ENCODE measurements at regions not wholly inside any gene's neighbourhood (a gene's known extent, or its start where the extent isn't known, plus 50 kb on each side); places are given as distances from the start of the nearest gene placed in this dataset.

DNA sequence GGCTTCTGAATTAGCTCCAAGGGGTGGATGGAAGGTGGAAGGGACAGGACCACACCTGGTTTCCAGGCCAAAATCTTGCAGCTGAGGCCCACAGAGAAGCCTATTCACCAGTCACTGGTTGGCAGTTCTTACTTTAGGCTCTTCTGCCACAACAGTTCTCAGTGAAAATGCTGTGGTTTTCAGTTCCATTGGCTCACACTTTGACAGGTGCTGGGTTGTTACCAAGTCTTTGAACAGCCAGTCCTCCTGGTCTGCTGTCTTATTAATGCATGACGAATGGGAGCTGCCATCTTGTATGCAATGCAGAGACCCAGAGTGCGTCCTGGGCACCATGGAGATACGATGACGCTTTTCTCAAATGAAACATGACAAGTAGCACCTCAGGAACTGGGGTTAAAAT lies 232.0 kb upstream of the ZBED5 start:
- H3K27ac ChIP-seq = no peak overlapping the region
- no peak for TF ChIP-seq ZFX (IDR thresholded peaks at IDR 0.05)
- TF ChIP-seq, protein P1, sequence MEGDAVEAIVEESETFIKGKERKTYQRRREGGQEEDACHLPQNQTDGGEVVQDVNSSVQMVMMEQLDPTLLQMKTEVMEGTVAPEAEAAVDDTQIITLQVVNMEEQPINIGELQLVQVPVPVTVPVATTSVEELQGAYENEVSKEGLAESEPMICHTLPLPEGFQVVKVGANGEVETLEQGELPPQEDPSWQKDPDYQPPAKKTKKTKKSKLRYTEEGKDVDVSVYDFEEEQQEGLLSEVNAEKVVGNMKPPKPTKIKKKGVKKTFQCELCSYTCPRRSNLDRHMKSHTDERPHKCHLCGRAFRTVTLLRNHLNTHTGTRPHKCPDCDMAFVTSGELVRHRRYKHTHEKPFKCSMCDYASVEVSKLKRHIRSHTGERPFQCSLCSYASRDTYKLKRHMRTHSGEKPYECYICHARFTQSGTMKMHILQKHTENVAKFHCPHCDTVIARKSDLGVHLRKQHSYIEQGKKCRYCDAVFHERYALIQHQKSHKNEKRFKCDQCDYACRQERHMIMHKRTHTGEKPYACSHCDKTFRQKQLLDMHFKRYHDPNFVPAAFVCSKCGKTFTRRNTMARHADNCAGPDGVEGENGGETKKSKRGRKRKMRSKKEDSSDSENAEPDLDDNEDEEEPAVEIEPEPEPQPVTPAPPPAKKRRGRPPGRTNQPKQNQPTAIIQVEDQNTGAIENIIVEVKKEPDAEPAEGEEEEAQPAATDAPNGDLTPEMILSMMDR (conservative IDR thresholded peaks at IDR 0.05) = no peak

DNA sequence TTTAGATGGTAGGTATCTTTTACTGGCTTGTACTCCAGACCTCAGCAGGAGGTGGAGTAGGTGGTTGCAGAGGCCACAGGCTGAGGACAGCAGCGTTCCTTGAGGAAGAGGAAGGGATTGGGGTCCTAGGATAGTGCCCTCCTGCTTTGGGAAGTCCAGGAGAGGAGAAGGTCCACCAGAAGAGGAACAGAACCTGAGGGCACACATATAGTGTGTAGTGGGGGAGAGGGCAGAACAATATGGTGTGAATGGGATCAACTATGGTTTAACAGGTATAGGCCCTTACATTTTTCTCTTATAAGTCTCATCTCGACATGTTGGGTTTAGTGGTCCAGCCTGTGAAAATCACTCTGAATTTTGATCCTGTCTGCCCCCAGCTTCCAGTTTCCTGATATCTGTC lies 229.1 kb upstream of the ZBED5 start:
- H3K27ac ChIP-seq = no peak overlapping the region
- TF ChIP-seq, protein P1 (conservative IDR thresholded peaks at IDR 0.05) = no peak
- no peak for TF ChIP-seq ZFX (IDR thresholded peaks at IDR 0.05)

DNA sequence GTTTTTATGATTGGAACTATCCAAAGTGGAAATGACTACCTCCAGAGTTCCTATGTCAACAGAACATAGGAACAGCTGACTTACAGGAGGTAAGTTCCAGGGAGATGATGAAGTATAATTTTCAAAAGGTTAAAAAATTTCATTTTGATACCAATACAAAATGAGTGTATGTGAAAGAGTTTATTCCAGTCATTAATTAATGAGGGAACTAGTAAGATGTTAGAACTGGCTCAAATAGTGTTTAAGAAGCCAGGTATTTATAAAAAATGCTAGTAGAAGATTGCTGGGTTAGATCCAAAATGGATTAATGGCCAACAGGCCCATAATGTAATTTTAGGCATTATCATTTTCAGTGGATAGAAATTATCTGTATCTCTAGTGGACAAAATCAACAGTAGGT lies 227.7 kb upstream of the ZBED5 start:
- H3K27ac ChIP-seq = no peak overlapping the region
- no peak for TF ChIP-seq ZFX (IDR thresholded peaks at IDR 0.05)
- TF ChIP-seq, protein P1 (conservative IDR thresholded peaks at IDR 0.05) = no peak

DNA sequence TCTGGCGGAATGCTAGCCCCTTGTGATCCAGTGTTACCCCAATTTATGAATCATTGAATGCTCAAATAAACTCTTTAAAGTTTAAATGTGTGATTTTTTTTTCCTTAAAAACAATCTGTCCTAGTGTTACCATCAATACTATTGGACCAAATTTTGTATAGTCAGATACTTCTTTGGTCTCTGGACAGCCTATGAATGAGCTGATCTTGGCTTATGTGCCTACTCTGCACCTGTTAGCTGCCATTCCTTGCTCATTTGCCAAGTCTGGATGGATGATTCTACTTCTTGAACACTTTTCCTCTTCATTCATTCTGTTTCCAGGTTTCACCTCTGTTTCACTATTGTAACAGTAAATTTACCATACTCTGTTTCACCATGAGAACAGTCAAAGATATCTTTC lies 226.5 kb upstream of the ZBED5 start:
- H3K27ac ChIP-seq = no peak overlapping the region
- no peak for TF ChIP-seq ZFX (IDR thresholded peaks at IDR 0.05)
- TF ChIP-seq, protein P1 (conservative IDR thresholded peaks at IDR 0.05) = no peak

DNA sequence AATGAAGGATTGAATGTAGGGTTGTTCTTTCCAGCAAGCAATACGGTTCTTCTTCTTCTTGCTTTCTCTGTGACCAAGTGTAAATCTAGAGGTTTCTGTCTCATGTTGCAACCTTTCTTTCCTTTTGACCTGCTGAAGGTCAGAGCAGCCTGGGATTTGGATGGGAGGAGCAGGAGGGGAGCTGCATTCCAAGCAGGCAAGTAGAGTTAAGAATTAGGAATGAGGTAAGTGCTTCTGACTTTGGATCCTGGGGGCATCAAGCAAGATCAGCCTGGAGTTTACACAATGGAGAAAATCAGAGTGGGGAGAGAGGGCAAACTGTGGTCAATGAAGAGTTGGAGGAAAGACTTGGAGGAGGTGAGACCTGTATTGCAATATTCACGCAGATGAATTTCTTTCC lies 225.6 kb upstream of the ZBED5 start:
- TF ChIP-seq, protein P1 (conservative IDR thresholded peaks at IDR 0.05) = no peak
- TF ChIP-seq ZFX (IDR thresholded peaks at IDR 0.05) = no peak
- H3K27ac ChIP-seq = no peak overlapping the region

DNA sequence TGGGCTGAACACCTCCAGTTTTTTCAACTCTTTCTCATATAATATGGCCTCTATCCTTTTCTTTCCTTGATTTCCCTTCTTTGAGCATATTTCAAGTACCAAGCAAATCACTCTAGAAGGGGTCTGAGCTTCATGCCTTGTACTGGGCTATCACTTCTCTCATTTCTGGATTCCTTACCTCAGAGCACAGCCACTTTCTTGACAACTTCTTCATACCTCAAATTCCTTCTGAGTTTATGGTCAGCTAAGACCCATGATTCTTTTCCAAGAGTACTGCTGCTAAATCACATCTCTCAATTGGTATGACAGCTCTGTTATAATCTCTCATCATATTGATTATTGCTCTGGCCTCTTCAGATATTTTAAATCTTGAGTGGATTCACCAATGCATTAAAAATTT lies 224.8 kb upstream of the ZBED5 start:
- TF ChIP-seq, protein P1 (conservative IDR thresholded peaks at IDR 0.05) = no peak
- TF ChIP-seq ZFX (IDR thresholded peaks at IDR 0.05) = no peak
- no peak overlapping the region for H3K27ac ChIP-seq

DNA sequence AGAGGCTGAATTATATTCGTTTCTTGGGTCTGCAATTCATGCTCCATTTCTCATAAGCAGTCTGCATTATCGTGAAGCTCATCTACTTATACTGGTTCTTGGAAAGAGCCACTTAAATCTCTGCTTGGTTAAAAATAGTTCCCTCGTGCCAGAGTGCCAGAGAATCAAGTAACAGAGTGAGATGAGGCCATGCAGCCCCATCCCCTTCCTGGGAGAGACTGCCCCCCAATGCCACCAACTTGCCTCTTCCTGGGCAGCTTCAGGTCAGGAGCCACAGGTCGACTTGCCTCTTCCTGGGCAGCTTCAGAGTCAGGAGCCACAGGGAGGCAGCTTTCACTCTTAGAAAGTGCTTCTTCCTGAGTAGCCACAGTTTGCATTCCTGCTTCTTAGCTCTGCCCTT lies 223.9 kb upstream of the ZBED5 start:
- H3K27ac ChIP-seq = no peak overlapping the region
- TF ChIP-seq ZFX (IDR thresholded peaks at IDR 0.05) = no peak
- TF ChIP-seq, protein P1 (conservative IDR thresholded peaks at IDR 0.05) = no peak
